H1 (cell line): ENCODE measurements at regions not wholly inside any gene's neighbourhood (a gene's known extent, or its start where the extent isn't known, plus 50 kb on each side); places are given as distances from the start of the nearest gene placed in this dataset.

Experiments
- CTCF ChIA-PET: fragments of 300-600 bp; sonication (Branson Sonifier 250); formaldehyde crosslinking; loops from one replicate; lab custom pipeline; 2021; ENCODE audit not compliant: partially characterized antibody; lab: Charles Lee
- POLR2A ChIA-PET: fragments of 300-600 bp; sonication (Branson Sonifier 250); formaldehyde crosslinking; loops from one replicate; lab custom pipeline; 2021; ENCODE audit warnings: inconsistent platforms; ENCODE audit not compliant: partially characterized antibody; lab: Charles Lee
- DNase-seq, 2 experiments: peaks; one replicate each; pipeline versions ENCODE4 v3.0.0 to v3.0.0-alpha.2; 2010 to 2022; ENCODE audit warnings: low spot score in 2 of 2, low read depth in 1 of 2, mixed read lengths in 1 of 2
- FAIRE-seq: peaks from 2 replicates; lab custom pipeline; 2011; peaks lifted over from hg19 to GRCh38; lab: Jason Lieb, UNC
- H2AFZ ChIP-seq: 2 replicates; pipeline ENCODE4 v1.8.1; 2012; ENCODE audit warnings: low read length, inconsistent platforms
- H2AK5ac ChIP-seq: 2 replicates; pipeline ENCODE4 v1.6.1; 2013; ENCODE audit warnings: low read depth, low read length
- H2BK120ac ChIP-seq: replicated peaks from 2 replicates; pipeline ENCODE3; 2013; ENCODE audit warnings: low read depth, low read length, inconsistent platforms
- H2BK12ac ChIP-seq: 2 replicates; pipeline ENCODE4 v1.6.1; 2013; ENCODE audit warnings: low read depth, low read length
- H2BK15ac ChIP-seq: 2 replicates; pipeline ENCODE4 v1.6.1; 2013; ENCODE audit warnings: low read length
- H2BK20ac ChIP-seq: 2 replicates; pipeline ENCODE4 v1.6.1; 2013; ENCODE audit warnings: low read length
- H2BK5ac ChIP-seq: 2 replicates; pipeline ENCODE4 v1.6.1; 2013; ENCODE audit warnings: low read depth, low read length
- H3K14ac ChIP-seq: 2 replicates; pipeline ENCODE4 v1.6.1; 2013; ENCODE audit warnings: inconsistent platforms; ENCODE audit not compliant: insufficient read length
- H3K18ac ChIP-seq: 2 replicates; pipeline ENCODE4 v1.6.1; 2013; ENCODE audit warnings: low read length; ENCODE audit errors: extremely low read depth
- H3K23ac ChIP-seq: 2 replicates; pipeline ENCODE4 v1.6.1; 2013; ENCODE audit warnings: inconsistent platforms; ENCODE audit not compliant: insufficient read length
- H3K23me2 ChIP-seq: 2 replicates; pipeline ENCODE4 v1.6.1; 2013; ENCODE audit warnings: low read depth, low read length
- H3K27ac ChIP-seq: 2 replicates; pipeline ENCODE4 v1.6.1; 2011; ENCODE audit warnings: low read depth, low read length, inconsistent platforms
- H3K27me3 ChIP-seq, 4 experiments: replicated peaks in 1 of 4; 1 replicate in 1 of 4; 2 replicates in 3 of 4; pipeline versions ENCODE4 v1.6.1 to v1.8.1; 2011 to 2013; ENCODE audit warnings: low read length in 3 of 4, mild to moderate bottlenecking in 3 of 4, inconsistent platforms in 2 of 4, mixed read lengths in 2 of 4, moderate library complexity in 1 of 4; ENCODE audit not compliant: control insufficient read depth in 3 of 4, insufficient read depth in 3 of 4; ENCODE audit errors: extremely low read depth in 1 of 4
- H3K36me3 ChIP-seq, 4 experiments: 2 replicates each; pipeline versions ENCODE4 v1.6.1 to v1.8.1; 2011 to 2013; ENCODE audit warnings: mild to moderate bottlenecking in 4 of 4, low read length in 3 of 4, moderate library complexity in 2 of 4, control low read depth in 1 of 4, inconsistent platforms in 1 of 4; ENCODE audit not compliant: insufficient read depth in 4 of 4, control insufficient read depth in 2 of 4
- H3K4ac ChIP-seq: replicated peaks from 2 replicates; pipeline ENCODE3; 2013; ENCODE audit warnings: low read length, low read depth, mixed read lengths, inconsistent platforms; ENCODE audit not compliant: insufficient read length
- H3K4me1 ChIP-seq, 4 experiments: replicated peaks in 1 of 4; 1 replicate in 1 of 4; 2 replicates in 3 of 4; pipeline versions ENCODE4 v1.6.1 to v1.8.1; 2011 to 2013; ENCODE audit warnings: low read length in 3 of 4, inconsistent platforms in 2 of 4, mixed read lengths in 1 of 4; ENCODE audit not compliant: insufficient read depth in 4 of 4, control insufficient read depth in 3 of 4
- H3K4me2 ChIP-seq, 2 experiments: 2 replicates each; pipeline versions ENCODE4 v1.6.1 to v1.8.1; 2011 to 2013; ENCODE audit warnings: low read depth in 2 of 2, low read length in 2 of 2, control low read depth in 1 of 2, inconsistent platforms in 1 of 2, mild to moderate bottlenecking in 1 of 2; ENCODE audit not compliant: insufficient read depth in 1 of 2
- H3K4me3 ChIP-seq, 4 experiments: fragments of 200-600, 300-600 bp in 1 of 4; sonication (generic), shearing (Covaris generic), sonication (Bioruptor Twin) in 1 of 4; 2 replicates each; pipeline versions ENCODE4 v1.5.1 to v1.8.1; 2011 to 2016; ENCODE audit warnings: low read length in 4 of 4, low read depth in 3 of 4, control low read depth in 2 of 4, inconsistent platforms in 2 of 4, mild to moderate bottlenecking in 2 of 4, mixed read lengths in 1 of 4, moderate library complexity in 1 of 4; ENCODE audit not compliant: insufficient read depth in 2 of 4; ENCODE audit errors: extremely low read depth in 1 of 4
- H3K56ac ChIP-seq: replicated peaks from 2 replicates; pipeline ENCODE3; 2013; ENCODE audit warnings: low read depth, mild to moderate bottlenecking, mixed read lengths, low read length, inconsistent platforms; ENCODE audit not compliant: insufficient read length
- H3K79me1 ChIP-seq: 2 replicates; pipeline ENCODE4 v1.6.1; 2013; ENCODE audit warnings: low read depth, low read length, control low read depth
- H3K79me2 ChIP-seq, 2 experiments: 2 replicates each; pipeline versions ENCODE4 v1.6.1 to v1.8.1; 2012 to 2013; ENCODE audit warnings: low read length in 2 of 2, mild to moderate bottlenecking in 2 of 2, inconsistent platforms in 1 of 2; ENCODE audit not compliant: insufficient read depth in 2 of 2, control insufficient read depth in 1 of 2
- H3K9ac ChIP-seq, 4 experiments: replicated peaks in 1 of 4; 1 replicate in 1 of 4; 2 replicates in 3 of 4; pipeline versions ENCODE4 v1.6.1 to v1.8.1; 2011 to 2013; ENCODE audit warnings: low read depth in 3 of 4, low read length in 3 of 4, control low read depth in 2 of 4, mild to moderate bottlenecking in 2 of 4, moderate library complexity in 2 of 4, inconsistent platforms in 1 of 4; ENCODE audit errors: extremely low read depth in 1 of 4
- H3K9me3 ChIP-seq, 2 experiments: 2 replicates each; pipeline versions ENCODE4 v1.6.1 to v1.8.1; 2012 to 2013; ENCODE audit warnings: mild to moderate bottlenecking in 2 of 2, moderate library complexity in 2 of 2, control low read depth in 1 of 2, inconsistent platforms in 1 of 2, low read depth in 1 of 2, low read length in 1 of 2, mixed read lengths in 1 of 2; ENCODE audit not compliant: insufficient read depth in 2 of 2
- H4K20me1 ChIP-seq, 2 experiments: replicated peaks in 1 of 2; 2 replicates each; pipeline versions ENCODE3 to v1.8.1; 2011 to 2013; ENCODE audit warnings: inconsistent platforms in 2 of 2, low read length in 2 of 2, mild to moderate bottlenecking in 1 of 2; ENCODE audit not compliant: insufficient read depth in 2 of 2, control insufficient read depth in 1 of 2
- H4K5ac ChIP-seq: 2 replicates; pipeline ENCODE4 v1.6.1; 2013; ENCODE audit warnings: low read length, low read depth, mixed read lengths, inconsistent platforms; ENCODE audit not compliant: insufficient read length
- H4K8ac ChIP-seq: 2 replicates; pipeline ENCODE4 v1.8.0; 2013; ENCODE audit warnings: mild to moderate bottlenecking, moderate library complexity, low read length, inconsistent platforms; ENCODE audit not compliant: insufficient read depth; ENCODE audit errors: extremely low read depth
- H4K91ac ChIP-seq: replicated peaks from 2 replicates; pipeline ENCODE3; 2013; ENCODE audit warnings: low read length, mixed read lengths, inconsistent platforms; ENCODE audit not compliant: insufficient read length
- BCL11A ChIP-seq, 2 experiments: IDR thresholded peaks; one replicate each; pipeline ENCODE4 v1.6.1; 2011; ENCODE audit warnings: low read depth in 2 of 2, low read length in 2 of 2, mild to moderate bottlenecking in 2 of 2
- CEBPB ChIP-seq: IDR thresholded peaks from 2 replicates; pipeline ENCODE4 v1.6.1; 2012; ENCODE audit warnings: low read depth, low read length
- EZH2 ChIP-seq: fragments of 200-600 bp; sonication (generic); IDR thresholded peaks from 2 replicates; pipeline ENCODE4 v1.7.1; 2012; ENCODE audit warnings: low read depth, mild to moderate bottlenecking, moderate library complexity, low read length, inconsistent platforms; ENCODE audit not compliant: severe bottlenecking
- JUND ChIP-seq: IDR thresholded peaks from 2 replicates; pipeline ENCODE4 v1.6.1; 2011; ENCODE audit warnings: mild to moderate bottlenecking, improper control_type of control experiment, low read length
- KDM5A ChIP-seq: fragments of 200-600 bp; IDR thresholded peaks from 2 replicates; pipeline ENCODE4 v1.7.1; 2012; ENCODE audit warnings: mild to moderate bottlenecking, low read length, inconsistent platforms, mixed read lengths
- MAX ChIP-seq: IDR thresholded peaks from 2 replicates; pipeline ENCODE4 v1.6.1; 2012; ENCODE audit warnings: inconsistent platforms
- WGBS, 2 experiments: shearing (Covaris generic) in 1 of 2; methylation state at CpG; one replicate each; pipeline versions ENCODE4 v1.1.6 to v1.1.7; 2013 to 2015; ENCODE audit warnings: low lambda C conversion rate in 2 of 2, mixed read lengths in 2 of 2, inconsistent platforms in 1 of 2, low coverage in 1 of 2, missing lambda C conversion rate in 1 of 2; ENCODE audit not compliant: insufficient replicate concordance in 2 of 2, insufficient coverage in 1 of 2, insufficient read length in 1 of 2; ENCODE audit errors: extremely low coverage in 1 of 2, missing lambda C conversion rate in 1 of 2; 5-methylcytosine and 5-hydroxymethylcytosine counted together

- Histone ChIP-seq H3K14ac (no peak overlapping the region), H4K91ac (no peak overlapping the region), H3K79me1 (no peaks in the 10 kb centered on the region), H3K4me3 (no peak overlapping the region), H3K79me2 (no peaks in the 10 kb centered on the region), H3K18ac (no peak overlapping the region), H2AK5ac (no peak overlapping the region), H3K23ac (no peak overlapping the region), H3K56ac (no peak overlapping the region), H2BK15ac (no peak overlapping the region), H2BK5ac (no peak overlapping the region), H2BK12ac (no peak overlapping the region), H3K9me3 (no peaks in the 10 kb centered on the region), H4K20me1 (no peaks in the 10 kb centered on the region), H3K4ac (no peak overlapping the region), H3K36me3 (no peaks in the 10 kb centered on the region), H2BK20ac (no peak overlapping the region), H3K27ac (no peak overlapping the region), H3K4me2 (no peak overlapping the region), H3K9ac (no peak overlapping the region), H4K8ac (no peak overlapping the region), H4K5ac (no peak overlapping the region), H2AFZ (no peak overlapping the region), H3K27me3 (no peaks in the 10 kb centered on the region), H3K23me2 (no peaks in the 10 kb centered on the region), H3K4me1 (no peaks in the 10 kb centered on the region), H2BK120ac (no peak overlapping the region)
- 100% methylated on average over 2 of the region's 2 CpGs; no CpG with 5 or more reads in 1 of the 2 experiments for WGBS, 2 experiments
- no peak for FAIRE-seq
- DNase-seq, result no peak
- ChIA-PET CTCF (no interaction called here), POLR2A (no interaction called here)
- no peak for TF ChIP-seq BCL11A (IDR thresholded peaks at IDR 0.05; ENCODE audit: low read depth in 2 of 2, low read length in 2 of 2)
- no peak for TF ChIP-seq KDM5A
- TF ChIP-seq JUND, result no peak
- no peak for TF ChIP-seq MAX
- TF ChIP-seq CEBPB, result no peak
- TF ChIP-seq EZH2, result no peak
Measured at GRCh38 chr5:117682416-117682815, 1107.8 kb upstream of the SEMA6A start.
